ENCODE measurements at regions not wholly inside any gene's neighbourhood (a gene's known extent, or its start where the extent isn't known, plus 50 kb on each side); places are given as distances from the start of the nearest gene placed in this dataset.
A peak's percentile ranks its signal among the peaks of the same experiment; 100 is the strongest.

- TF ChIP-seq ZFX (CRISPR knock-in tag; IDR thresholded peaks at IDR 0.05) (no peak; the same call in 1 of the 2 replicates), BRF1 (IDR thresholded peaks at IDR 0.05; ENCODE audit: borderline replicate concordance, extremely low read depth, insufficient read length) (no peak), ZFP1 (CRISPR knock-in tag; IDR thresholded peaks at IDR 0.05) (no peak), TSC22D4 (tag; IDR thresholded peaks at IDR 0.05) (no peak), NR1H2 (CRISPR knock-in tag; IDR thresholded peaks at IDR 0.05) (no peak), CHAMP1 (IDR thresholded peaks at IDR 0.05) (peak; percentile 32; the same call in 1 of the 2 replicates), ZNF511 (CRISPR knock-in tag; IDR thresholded peaks at IDR 0.05) (no peak), HDAC1 (IDR thresholded peaks at IDR 0.05) (peak in 1 of 2 experiments; percentile 65; a peak in 2 of 4 replicates), POLR2AphosphoS5 (IDR thresholded peaks at IDR 0.05; ENCODE audit: control insufficient read depth, insufficient read depth, low read depth, low read length) (peak; percentile 55; the same call in 1 of the 2 replicates), CBFA2T2 (conservative IDR thresholded peaks at IDR 0.05) (peak; percentile 89)
- TF ChIP-seq, protein P1, sequence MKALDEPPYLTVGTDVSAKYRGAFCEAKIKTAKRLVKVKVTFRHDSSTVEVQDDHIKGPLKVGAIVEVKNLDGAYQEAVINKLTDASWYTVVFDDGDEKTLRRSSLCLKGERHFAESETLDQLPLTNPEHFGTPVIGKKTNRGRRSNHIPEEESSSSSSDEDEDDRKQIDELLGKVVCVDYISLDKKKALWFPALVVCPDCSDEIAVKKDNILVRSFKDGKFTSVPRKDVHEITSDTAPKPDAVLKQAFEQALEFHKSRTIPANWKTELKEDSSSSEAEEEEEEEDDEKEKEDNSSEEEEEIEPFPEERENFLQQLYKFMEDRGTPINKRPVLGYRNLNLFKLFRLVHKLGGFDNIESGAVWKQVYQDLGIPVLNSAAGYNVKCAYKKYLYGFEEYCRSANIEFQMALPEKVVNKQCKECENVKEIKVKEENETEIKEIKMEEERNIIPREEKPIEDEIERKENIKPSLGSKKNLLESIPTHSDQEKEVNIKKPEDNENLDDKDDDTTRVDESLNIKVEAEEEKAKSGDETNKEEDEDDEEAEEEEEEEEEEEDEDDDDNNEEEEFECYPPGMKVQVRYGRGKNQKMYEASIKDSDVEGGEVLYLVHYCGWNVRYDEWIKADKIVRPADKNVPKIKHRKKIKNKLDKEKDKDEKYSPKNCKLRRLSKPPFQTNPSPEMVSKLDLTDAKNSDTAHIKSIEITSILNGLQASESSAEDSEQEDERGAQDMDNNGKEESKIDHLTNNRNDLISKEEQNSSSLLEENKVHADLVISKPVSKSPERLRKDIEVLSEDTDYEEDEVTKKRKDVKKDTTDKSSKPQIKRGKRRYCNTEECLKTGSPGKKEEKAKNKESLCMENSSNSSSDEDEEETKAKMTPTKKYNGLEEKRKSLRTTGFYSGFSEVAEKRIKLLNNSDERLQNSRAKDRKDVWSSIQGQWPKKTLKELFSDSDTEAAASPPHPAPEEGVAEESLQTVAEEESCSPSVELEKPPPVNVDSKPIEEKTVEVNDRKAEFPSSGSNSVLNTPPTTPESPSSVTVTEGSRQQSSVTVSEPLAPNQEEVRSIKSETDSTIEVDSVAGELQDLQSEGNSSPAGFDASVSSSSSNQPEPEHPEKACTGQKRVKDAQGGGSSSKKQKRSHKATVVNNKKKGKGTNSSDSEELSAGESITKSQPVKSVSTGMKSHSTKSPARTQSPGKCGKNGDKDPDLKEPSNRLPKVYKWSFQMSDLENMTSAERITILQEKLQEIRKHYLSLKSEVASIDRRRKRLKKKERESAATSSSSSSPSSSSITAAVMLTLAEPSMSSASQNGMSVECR (CRISPR knock-in tag; IDR thresholded peaks at IDR 0.05), result no peak
- TF ChIP-seq, protein P2, sequence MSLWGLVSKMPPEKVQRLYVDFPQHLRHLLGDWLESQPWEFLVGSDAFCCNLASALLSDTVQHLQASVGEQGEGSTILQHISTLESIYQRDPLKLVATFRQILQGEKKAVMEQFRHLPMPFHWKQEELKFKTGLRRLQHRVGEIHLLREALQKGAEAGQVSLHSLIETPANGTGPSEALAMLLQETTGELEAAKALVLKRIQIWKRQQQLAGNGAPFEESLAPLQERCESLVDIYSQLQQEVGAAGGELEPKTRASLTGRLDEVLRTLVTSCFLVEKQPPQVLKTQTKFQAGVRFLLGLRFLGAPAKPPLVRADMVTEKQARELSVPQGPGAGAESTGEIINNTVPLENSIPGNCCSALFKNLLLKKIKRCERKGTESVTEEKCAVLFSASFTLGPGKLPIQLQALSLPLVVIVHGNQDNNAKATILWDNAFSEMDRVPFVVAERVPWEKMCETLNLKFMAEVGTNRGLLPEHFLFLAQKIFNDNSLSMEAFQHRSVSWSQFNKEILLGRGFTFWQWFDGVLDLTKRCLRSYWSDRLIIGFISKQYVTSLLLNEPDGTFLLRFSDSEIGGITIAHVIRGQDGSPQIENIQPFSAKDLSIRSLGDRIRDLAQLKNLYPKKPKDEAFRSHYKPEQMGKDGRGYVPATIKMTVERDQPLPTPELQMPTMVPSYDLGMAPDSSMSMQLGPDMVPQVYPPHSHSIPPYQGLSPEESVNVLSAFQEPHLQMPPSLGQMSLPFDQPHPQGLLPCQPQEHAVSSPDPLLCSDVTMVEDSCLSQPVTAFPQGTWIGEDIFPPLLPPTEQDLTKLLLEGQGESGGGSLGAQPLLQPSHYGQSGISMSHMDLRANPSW (CRISPR knock-in tag; IDR thresholded peaks at IDR 0.05), result no peak
- TF ChIP-seq, protein P3, sequence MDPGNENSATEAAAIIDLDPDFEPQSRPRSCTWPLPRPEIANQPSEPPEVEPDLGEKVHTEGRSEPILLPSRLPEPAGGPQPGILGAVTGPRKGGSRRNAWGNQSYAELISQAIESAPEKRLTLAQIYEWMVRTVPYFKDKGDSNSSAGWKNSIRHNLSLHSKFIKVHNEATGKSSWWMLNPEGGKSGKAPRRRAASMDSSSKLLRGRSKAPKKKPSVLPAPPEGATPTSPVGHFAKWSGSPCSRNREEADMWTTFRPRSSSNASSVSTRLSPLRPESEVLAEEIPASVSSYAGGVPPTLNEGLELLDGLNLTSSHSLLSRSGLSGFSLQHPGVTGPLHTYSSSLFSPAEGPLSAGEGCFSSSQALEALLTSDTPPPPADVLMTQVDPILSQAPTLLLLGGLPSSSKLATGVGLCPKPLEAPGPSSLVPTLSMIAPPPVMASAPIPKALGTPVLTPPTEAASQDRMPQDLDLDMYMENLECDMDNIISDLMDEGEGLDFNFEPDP (CRISPR knock-in tag; IDR thresholded peaks at IDR 0.05), result no peak
- TF ChIP-seq, protein P4, sequence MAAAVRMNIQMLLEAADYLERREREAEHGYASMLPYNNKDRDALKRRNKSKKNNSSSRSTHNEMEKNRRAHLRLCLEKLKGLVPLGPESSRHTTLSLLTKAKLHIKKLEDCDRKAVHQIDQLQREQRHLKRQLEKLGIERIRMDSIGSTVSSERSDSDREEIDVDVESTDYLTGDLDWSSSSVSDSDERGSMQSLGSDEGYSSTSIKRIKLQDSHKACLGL (CRISPR knock-in tag; IDR thresholded peaks at IDR 0.05; ENCODE audit: borderline replicate concordance, poor library complexity, severe bottlenecking), result no peak
Measured at GRCh38 chr1:234750922-234751627, 141.1 kb upstream of the IRF2BP2 start (continued).

Measured in K562 (cell line).